Activated CD8-positive, alpha-beta T cell treated with anti-CD3 and anti-CD28 coated beads for 36 hours (primary cell): ENCODE measurements at regions not wholly inside any gene's neighbourhood (a gene's known extent, or its start where the extent isn't known, plus 50 kb on each side); places are given as distances from the start of the nearest gene placed in this dataset.

Experiments used
- ATAC-seq: fragments of 200-7000 bp; cut with Tn5 transposase; one replicate; pipeline ENCODE4 v1.10.0; 2021; ENCODE audit warnings: mild to moderate bottlenecking, moderate library complexity
- CTCF ChIA-PET: fragments of 350-600 bp; sonication (Branson Sonifier 250); formaldehyde crosslinking; loops from one replicate; lab custom pipeline; 2021; ENCODE audit warnings: antibody characterized with exemption; lab: Charles Lee
- POLR2A ChIA-PET: fragments of 350-600 bp; sonication (Branson Sonifier 250); formaldehyde crosslinking; loops from one replicate; lab custom pipeline; 2021; ENCODE audit warnings: antibody characterized with exemption; lab: Charles Lee
- DNase-seq: peaks from one replicate; pipeline ENCODE4 v3.0.0-alpha.2; 2020
- H3K27ac Mint-ChIP-seq: one replicate; pipeline ENCODE4 v1.8.0; 2021; ENCODE audit warnings: mild to moderate bottlenecking, mixed read lengths
- H3K27me3 Mint-ChIP-seq: one replicate; pipeline ENCODE4 v1.8.0; 2021; ENCODE audit warnings: mixed read lengths
- H3K36me3 Mint-ChIP-seq: one replicate; pipeline ENCODE4 v1.8.0; 2021; ENCODE audit warnings: low read depth, mixed read lengths
- H3K4me1 Mint-ChIP-seq: one replicate; pipeline ENCODE4 v1.8.0; 2021; ENCODE audit warnings: low read depth, mixed read lengths
- H3K4me3 Mint-ChIP-seq: one replicate; pipeline ENCODE4 v1.8.0; 2021; ENCODE audit warnings: mild to moderate bottlenecking, moderate library complexity, mixed read lengths
- H3K9me3 Mint-ChIP-seq: one replicate; pipeline ENCODE4 v1.8.0; 2021; ENCODE audit warnings: mixed read lengths
- intact Hi-C: fragments of 100-400 bp; cut with micrococcal nuclease; formaldehyde crosslinking; loops from one replicate; pipeline ENCODE4 v1.10.0; 2022
- TF ChIP-seq, protein P1 (sequence below): fragments of 200-600 bp; IDR thresholded peaks from one replicate; pipeline ENCODE4 v1.8.0; 2022; ENCODE audit warnings: antibody characterized with exemption, mild to moderate bottlenecking

DNA sequence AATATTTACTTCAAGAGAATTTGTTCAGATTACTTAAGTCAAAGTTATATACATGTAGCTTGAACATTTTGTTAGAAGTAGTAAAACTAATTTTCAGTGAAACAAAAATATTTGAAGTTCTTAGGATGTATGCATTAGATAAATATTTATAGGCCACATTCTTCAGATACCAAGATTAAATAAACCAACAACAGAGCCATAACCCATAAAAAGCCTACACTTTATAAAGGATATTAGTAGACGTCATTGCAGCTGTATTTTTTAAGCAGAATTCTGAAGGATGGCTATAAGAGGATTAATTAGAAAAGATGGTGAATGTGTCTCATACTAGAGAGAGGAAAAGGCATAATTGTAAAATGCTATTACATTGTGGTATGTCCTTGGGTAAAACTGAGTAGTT lies 449.7 kb upstream of the ALCAM start:
- CTCF ChIA-PET, result no interaction called here
- TF ChIP-seq, protein P1, sequence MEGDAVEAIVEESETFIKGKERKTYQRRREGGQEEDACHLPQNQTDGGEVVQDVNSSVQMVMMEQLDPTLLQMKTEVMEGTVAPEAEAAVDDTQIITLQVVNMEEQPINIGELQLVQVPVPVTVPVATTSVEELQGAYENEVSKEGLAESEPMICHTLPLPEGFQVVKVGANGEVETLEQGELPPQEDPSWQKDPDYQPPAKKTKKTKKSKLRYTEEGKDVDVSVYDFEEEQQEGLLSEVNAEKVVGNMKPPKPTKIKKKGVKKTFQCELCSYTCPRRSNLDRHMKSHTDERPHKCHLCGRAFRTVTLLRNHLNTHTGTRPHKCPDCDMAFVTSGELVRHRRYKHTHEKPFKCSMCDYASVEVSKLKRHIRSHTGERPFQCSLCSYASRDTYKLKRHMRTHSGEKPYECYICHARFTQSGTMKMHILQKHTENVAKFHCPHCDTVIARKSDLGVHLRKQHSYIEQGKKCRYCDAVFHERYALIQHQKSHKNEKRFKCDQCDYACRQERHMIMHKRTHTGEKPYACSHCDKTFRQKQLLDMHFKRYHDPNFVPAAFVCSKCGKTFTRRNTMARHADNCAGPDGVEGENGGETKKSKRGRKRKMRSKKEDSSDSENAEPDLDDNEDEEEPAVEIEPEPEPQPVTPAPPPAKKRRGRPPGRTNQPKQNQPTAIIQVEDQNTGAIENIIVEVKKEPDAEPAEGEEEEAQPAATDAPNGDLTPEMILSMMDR, result no peak
- H3K36me3 Mint-ChIP-seq, result no peaks in the 10 kb centered on the region
- H3K27me3 Mint-ChIP-seq, result no peaks in the 10 kb centered on the region
- H3K9me3 Mint-ChIP-seq, result peaks cover 2% of the 10 kb centered on the region
- no peak for DNase-seq
- H3K4me1 Mint-ChIP-seq, result no peaks in the 10 kb centered on the region
- no peak overlapping the region for H3K4me3 Mint-ChIP-seq
- ATAC-seq, result no peak
- POLR2A ChIA-PET, result no interaction called here
- intact Hi-C loops, result no loop called here
- H3K27ac Mint-ChIP-seq, result no peak overlapping the region

DNA sequence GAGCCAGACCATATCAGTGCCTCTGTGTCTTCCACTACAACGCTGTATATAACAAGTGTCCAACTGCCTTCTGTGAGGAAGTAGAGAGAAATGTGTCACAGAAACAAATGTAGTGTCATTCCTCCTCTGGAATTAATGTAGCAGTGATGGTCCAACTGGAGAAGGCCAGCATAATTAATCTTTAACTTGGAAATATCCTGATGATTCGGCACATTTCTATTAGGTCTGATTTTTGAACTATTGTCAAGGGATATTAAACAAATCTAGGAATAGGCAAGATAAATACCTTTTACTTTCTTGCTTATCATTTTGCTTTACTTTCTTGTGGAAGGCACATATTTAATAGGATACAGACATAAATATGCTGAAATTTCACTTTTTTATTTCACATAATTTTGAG lies 446.2 kb upstream of the ALCAM start:
- ATAC-seq, result no peak
- Mint-ChIP-seq H3K27me3 (no peaks in the 10 kb centered on the region), H3K4me3 (no peak overlapping the region), H3K9me3 (peaks cover 2% of the 10 kb centered on the region), H3K4me1 (no peaks in the 10 kb centered on the region), H3K27ac (no peak overlapping the region), H3K36me3 (no peaks in the 10 kb centered on the region)
- TF ChIP-seq, protein P1, result no peak
- intact Hi-C loops, result no loop called here
- CTCF ChIA-PET, result no interaction called here
- POLR2A ChIA-PET, result no interaction called here
- no peak for DNase-seq

- TF ChIP-seq, protein P1, result no peak
- Mint-ChIP-seq H3K4me1 (no peaks in the 10 kb centered on the region), H3K36me3 (no peaks in the 10 kb centered on the region), H3K27me3 (peaks cover 1% of the 10 kb centered on the region), H3K4me3 (no peak overlapping the region), H3K9me3 (peaks cover 7% of the 10 kb centered on the region), H3K27ac (no peak overlapping the region)
- intact Hi-C loops, result no loop called here
- POLR2A ChIA-PET, result no interaction called here
- CTCF ChIA-PET, result no interaction called here
- no peak for DNase-seq
- no peak for ATAC-seq
Observed at GRCh38 chr3:104933972-104934371, 432.7 kb upstream of the ALCAM start.

GRCh38 chr3:104935613-104936012 lies 431.1 kb upstream of the ALCAM start:
- peaks cover 4% of the 10 kb centered on the region for H3K9me3 Mint-ChIP-seq
- peaks cover 1% of the 10 kb centered on the region for H3K27me3 Mint-ChIP-seq
- no peak overlapping the region for H3K27ac Mint-ChIP-seq
- TF ChIP-seq, protein P1, result no peak
- intact Hi-C loops, result no loop called here
- DNase-seq, result no peak
- no peak overlapping the region for H3K4me3 Mint-ChIP-seq
- CTCF ChIA-PET, result no interaction called here
- no peaks in the 10 kb centered on the region for H3K36me3 Mint-ChIP-seq
- POLR2A ChIA-PET, result no interaction called here
- H3K4me1 Mint-ChIP-seq, result no peaks in the 10 kb centered on the region
- ATAC-seq, result no peak

DNA sequence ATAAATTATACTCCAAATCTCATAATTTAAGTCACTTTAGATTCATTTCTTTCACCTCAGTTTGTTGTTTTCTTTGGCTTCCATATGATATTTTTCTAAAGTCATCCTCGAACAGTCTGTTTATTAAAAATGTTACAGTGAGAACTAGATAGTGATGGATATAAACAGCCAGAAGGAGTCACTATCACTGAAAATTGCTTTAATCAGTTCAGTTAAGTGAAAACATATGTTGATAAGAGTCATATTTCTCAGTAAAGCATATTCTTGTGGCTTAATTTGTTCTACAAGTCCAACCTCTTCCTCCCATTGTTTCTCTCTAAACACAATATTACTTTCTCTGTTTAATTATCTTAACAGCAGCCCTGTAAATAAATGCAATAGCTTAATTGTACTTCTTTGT lies 427.5 kb upstream of the ALCAM start:
- CTCF ChIA-PET, result no interaction called here
- TF ChIP-seq, protein P1, result no peak

More for the DNA sequence above, 427.5 kb upstream of the ALCAM start:
- no peak overlapping the region for H3K4me3 Mint-ChIP-seq
- no peak for DNase-seq
- H3K27ac Mint-ChIP-seq, result no peak overlapping the region
- H3K4me1 Mint-ChIP-seq, result no peaks in the 10 kb centered on the region
- peaks cover 1% of the 10 kb centered on the region for H3K27me3 Mint-ChIP-seq
- no peak for ATAC-seq
- POLR2A ChIA-PET, result no interaction called here
- H3K9me3 Mint-ChIP-seq, result no peaks in the 10 kb centered on the region
- intact Hi-C loops, result no loop called here
- H3K36me3 Mint-ChIP-seq, result no peaks in the 10 kb centered on the region
